Activated naive CD4-positive, alpha-beta T cell treated with anti-CD3 and anti-CD28 coated beads, Interleukin-2, amount 50 U/mL, for 72 hours (primary cell): ENCODE measurements at regions not wholly inside any gene's neighbourhood (a gene's known extent, or its start where the extent isn't known, plus 50 kb on each side); places are given as distances from the start of the nearest gene placed in this dataset.

Experiments used
- ATAC-seq, 2 donors: fragments of 150-1000 bp; cut with Tn5 transposase; 2 replicates each; pipeline ENCODE4 v1.10.0; 2021; ENCODE audit warnings: mild to moderate bottlenecking in 2 of 2, moderate library complexity in 2 of 2
- DNase-seq, 2 donors: peaks; one replicate each; pipeline ENCODE4 v3.0.0; 2021 to 2022; ENCODE audit warnings: low spot score in 2 of 2
- H3K27ac Mint-ChIP-seq, 2 donors: one replicate each; pipeline ENCODE4 v1.8.0; 2022; ENCODE audit warnings: mild to moderate bottlenecking in 2 of 2, mixed read lengths in 2 of 2
- H3K36me3 Mint-ChIP-seq, 2 donors: one replicate each; pipeline ENCODE4 v1.8.0; 2022; ENCODE audit warnings: mixed read lengths in 2 of 2
- H3K9me3 Mint-ChIP-seq, 2 donors: one replicate each; pipeline ENCODE4 v1.8.0; 2022; ENCODE audit warnings: mixed read lengths in 2 of 2

DNA sequence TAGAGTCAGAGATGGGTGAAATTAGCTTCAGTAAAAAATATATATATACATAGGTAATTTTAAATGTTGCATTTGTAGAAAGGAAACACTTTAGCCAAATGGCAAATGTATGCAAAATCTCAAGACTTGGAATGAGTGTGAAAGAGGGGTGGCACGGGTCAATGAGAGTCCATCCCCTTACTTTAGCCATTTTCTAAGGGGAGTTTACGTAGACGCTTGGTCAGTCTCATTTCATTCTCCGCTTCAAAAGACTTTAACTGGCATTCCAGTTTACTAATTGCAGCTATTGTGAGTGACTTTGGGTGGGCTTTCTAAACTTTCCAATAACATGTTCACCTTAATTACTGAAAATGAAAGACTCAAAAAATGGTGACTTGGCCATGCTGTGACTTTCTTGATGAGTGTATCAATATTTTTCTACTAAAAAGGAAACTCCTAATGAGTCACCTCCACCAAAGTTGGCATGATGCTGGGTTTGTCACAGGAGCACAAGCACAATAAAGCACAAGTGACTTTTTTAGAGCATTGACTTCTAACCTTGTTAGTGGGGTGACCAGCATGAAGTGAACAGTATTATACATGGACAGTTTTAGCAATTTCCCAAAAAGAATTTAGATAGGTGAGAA lies 356.0 kb upstream of the RASGEF1B start:
- Mint-ChIP-seq H3K36me3 (peaks cover 0 to 6% of the 10 kb centered on the region in 2 donors), H3K9me3 (peaks cover 0 to 5% of the 10 kb centered on the region in 2 donors), H3K27ac (no peak overlapping the region)
- peak; percentile 96 to 99 for ATAC-seq
- DNase-seq = peak in 1 of 2 donors; percentile 42

DNA sequence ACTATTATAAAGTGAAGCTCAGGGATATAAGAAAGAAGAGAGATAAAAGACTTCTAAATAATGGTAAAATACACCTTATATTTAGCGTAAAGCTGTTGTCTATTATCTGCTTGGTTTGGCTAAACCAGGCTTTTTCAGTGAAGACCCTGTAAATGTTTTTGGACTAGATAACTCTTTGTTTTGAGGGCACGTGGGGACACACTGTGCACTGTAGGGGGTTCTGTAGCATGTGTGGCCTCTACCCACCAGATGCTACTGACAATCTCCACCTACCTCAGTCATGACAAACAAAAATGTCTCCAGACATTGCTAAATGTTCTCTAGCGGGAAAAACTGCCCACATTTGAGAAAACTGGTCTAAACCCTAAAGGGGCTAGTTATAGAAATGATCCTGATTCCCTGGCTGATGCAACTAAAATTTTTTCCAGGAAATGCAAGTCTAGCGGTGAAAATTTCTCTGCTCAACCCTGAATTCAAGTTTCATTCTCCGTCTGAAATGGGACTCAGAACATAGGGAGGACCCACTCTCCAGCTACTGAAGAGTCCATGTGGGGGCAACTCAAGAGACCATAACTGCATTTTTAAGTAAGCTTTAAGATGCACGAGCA lies 355.2 kb upstream of the RASGEF1B start:
- no peak overlapping the region for H3K27ac Mint-ChIP-seq
- peaks cover 0 to 6% of the 10 kb centered on the region in 2 donors for H3K36me3 Mint-ChIP-seq
- peaks cover 0 to 5% of the 10 kb centered on the region in 2 donors for H3K9me3 Mint-ChIP-seq
- ATAC-seq (no peak), DNase-seq (no peak)

- H3K9me3 Mint-ChIP-seq = peaks cover 0 to 5% of the 10 kb centered on the region in 2 donors
- peaks cover 0 to 6% of the 10 kb centered on the region in 2 donors for H3K36me3 Mint-ChIP-seq
- no peak for ATAC-seq
- DNase-seq = no peak
- no peak overlapping the region for H3K27ac Mint-ChIP-seq
These were observed 354.6 kb upstream of the RASGEF1B start for GRCh38 chr4:81826335-81826734.

GRCh38 chr4:81818385-81818920 lies 346.7 kb upstream of the RASGEF1B start:
- Mint-ChIP-seq H3K27ac (no peak overlapping the region), H3K36me3 (peaks cover 0 to 5% of the 10 kb centered on the region in 2 donors), H3K9me3 (peaks cover 0 to 9% of the 10 kb centered on the region in 2 donors)
- ATAC-seq (no peak), DNase-seq (no peak)

DNA sequence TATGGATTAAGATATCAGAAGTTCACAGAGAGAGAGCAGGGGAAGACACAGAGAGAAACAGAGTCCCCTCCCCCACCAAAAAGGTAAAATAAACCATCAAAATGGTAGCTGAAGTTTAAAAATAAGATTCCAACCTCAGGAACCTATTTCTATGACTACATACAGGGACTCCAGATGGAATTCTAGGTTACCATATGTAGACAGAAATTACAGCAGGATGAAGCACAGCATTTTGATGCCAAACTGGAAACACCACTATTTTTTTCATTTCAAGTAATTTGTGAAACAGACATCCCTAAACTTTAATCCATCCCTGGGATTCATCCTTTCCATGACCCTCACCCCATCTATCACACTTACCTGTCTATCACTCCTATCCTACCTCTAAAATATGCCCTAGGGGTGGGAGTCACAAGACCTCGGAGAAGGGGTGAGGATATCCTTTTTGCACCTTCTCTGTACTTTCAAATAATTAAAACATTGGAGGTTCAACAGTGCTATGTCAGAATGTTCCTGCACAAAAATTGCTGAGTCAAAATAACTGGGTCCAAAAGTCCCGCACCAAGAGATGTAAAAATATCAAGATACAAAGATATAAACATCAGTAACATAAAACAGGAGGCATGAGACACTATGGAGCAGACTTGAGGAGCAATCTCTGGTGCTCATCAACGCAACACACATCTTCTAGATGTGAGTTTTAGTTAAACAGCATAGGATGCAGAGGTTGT lies 344.5 kb upstream of the RASGEF1B start:
- H3K9me3 Mint-ChIP-seq = peaks cover 0 to 9% of the 10 kb centered on the region in 2 donors
- peaks cover 0 to 4% of the 10 kb centered on the region in 2 donors for H3K36me3 Mint-ChIP-seq
- H3K27ac Mint-ChIP-seq = no peak overlapping the region
- DNase-seq (no peak), ATAC-seq (no peak)

GRCh38 chr4:81814987-81815541 lies 343.4 kb upstream of the RASGEF1B start:
- ATAC-seq (no peak), DNase-seq (no peak)
- peaks cover 0 to 6% of the 10 kb centered on the region in 2 donors for H3K9me3 Mint-ChIP-seq
- H3K36me3 Mint-ChIP-seq = no peaks in the 10 kb centered on the region
- H3K27ac Mint-ChIP-seq = no peak overlapping the region

- Mint-ChIP-seq H3K27ac (no peak overlapping the region), H3K36me3 (no peaks in the 10 kb centered on the region), H3K9me3 (no peaks in the 10 kb centered on the region)
- no peak for ATAC-seq
- no peak for DNase-seq
These were observed 340.0 kb upstream of the RASGEF1B start for GRCh38 chr4:81811562-81812293.

- Mint-ChIP-seq H3K36me3 (no peaks in the 10 kb centered on the region), H3K27ac (no peak overlapping the region), H3K9me3 (no peaks in the 10 kb centered on the region)
- ATAC-seq (no peak), DNase-seq (no peak)
These were observed 336.4 kb upstream of the RASGEF1B start for GRCh38 chr4:81808011-81808672.

- Mint-ChIP-seq H3K36me3 (no peaks in the 10 kb centered on the region), H3K27ac (no peak overlapping the region), H3K9me3 (no peaks in the 10 kb centered on the region)
- DNase-seq (no peak), ATAC-seq (no peak)
These were observed 335.7 kb upstream of the RASGEF1B start for GRCh38 chr4:81807386-81807785.

GRCh38 chr4:81806485-81806884 lies 334.8 kb upstream of the RASGEF1B start:
- ATAC-seq (no peak), DNase-seq (no peak)
- Mint-ChIP-seq H3K27ac (no peak overlapping the region), H3K9me3 (no peaks in the 10 kb centered on the region), H3K36me3 (no peaks in the 10 kb centered on the region)

DNA sequence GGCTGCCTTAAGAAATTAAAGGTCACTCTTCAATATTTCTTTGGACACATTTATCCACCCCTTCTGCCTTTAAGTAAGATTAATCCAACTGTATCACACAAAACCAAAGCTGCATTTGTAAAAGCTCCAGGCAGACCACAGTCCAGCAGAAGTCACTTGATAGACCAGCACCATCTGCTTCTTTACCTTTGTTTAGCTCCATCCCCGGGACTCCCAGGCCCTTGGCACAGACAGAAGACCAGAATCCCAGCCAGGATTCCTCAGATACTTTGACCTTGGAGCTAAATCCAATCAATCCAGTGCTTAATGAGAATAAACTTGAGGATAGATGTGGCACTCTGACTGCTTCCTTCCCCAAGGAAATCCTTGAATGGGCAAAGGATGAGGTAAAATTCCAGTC lies 333.1 kb upstream of the RASGEF1B start:
- no peak for DNase-seq
- Mint-ChIP-seq H3K27ac (no peak overlapping the region), H3K36me3 (no peaks in the 10 kb centered on the region), H3K9me3 (no peaks in the 10 kb centered on the region)
- ATAC-seq = no peak

GRCh38 chr4:81802285-81802846 lies 330.7 kb upstream of the RASGEF1B start:
- ATAC-seq (no peak), DNase-seq (no peak)
- peaks cover 4 to 5% of the 10 kb centered on the region in 2 donors for H3K9me3 Mint-ChIP-seq
- no peaks in the 10 kb centered on the region for H3K36me3 Mint-ChIP-seq
- H3K27ac Mint-ChIP-seq = no peak overlapping the region

DNA sequence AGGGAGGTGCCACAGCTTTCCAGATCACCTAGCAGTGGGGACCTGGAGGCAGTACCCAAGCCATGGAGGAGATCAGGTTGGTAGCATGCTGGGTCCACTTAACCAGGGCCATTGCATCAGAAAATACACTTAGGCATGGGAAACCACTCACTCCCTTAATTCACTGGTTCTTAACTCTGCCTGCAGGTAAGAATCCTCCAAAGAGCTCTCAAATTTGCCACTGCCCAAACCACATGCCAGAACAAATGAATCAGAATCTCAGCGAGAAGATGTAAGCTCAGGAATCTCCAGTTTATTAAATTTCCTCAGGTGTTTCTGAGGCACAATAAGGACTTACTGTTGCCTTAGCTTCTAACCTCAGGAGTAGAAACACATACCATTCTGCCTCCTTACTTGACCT lies 327.7 kb upstream of the RASGEF1B start:
- H3K36me3 Mint-ChIP-seq = no peaks in the 10 kb centered on the region
- H3K27ac Mint-ChIP-seq = peak overlapping the region in 1 of 2 donors; percentile 2
- H3K9me3 Mint-ChIP-seq = peaks cover 4 to 5% of the 10 kb centered on the region in 2 donors
- DNase-seq = no peak
- no peak for ATAC-seq

DNA sequence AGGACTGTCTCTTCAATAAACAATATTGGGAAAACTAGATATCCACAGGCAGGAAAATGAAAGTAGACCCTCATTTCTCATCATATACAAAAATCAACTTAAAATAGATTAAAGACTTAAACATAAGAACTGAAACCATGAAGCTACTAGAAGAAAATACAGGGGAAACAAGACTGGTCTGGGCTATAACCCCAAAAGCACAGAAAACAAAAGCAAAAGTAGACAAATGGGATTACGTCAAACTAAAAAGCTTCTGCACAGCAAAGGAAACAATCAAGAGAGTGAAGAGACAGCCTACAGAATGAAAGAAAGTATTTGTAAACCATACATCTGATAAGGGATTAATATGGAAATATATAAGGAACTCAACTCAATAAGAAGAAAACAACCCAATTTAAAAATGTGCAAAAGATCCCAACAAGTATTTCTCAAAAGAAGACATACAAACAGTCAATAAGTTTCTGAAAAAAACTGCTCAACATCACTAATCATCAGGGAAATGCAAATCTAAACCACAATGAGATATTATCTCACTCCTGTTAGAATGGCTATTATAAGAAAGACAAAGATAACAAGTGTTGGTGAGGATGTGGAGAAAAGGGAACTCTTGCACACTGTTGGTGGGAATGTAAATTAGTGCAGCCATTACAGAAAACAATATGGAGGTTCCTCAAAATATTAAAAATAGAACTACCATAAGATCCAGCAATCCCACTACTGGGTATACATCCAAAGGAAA lies 325.3 kb upstream of the RASGEF1B start:
- no peaks in the 10 kb centered on the region for H3K36me3 Mint-ChIP-seq

GRCh38 chr4:81792521-81792920 lies 320.8 kb upstream of the RASGEF1B start:
- Mint-ChIP-seq H3K36me3 (no peaks in the 10 kb centered on the region), H3K27ac (no peak overlapping the region), H3K9me3 (peaks cover 0 to under 1% of the 10 kb centered on the region in 2 donors)
- no peak for DNase-seq
- ATAC-seq = no peak

More for the DNA sequence above, 325.3 kb upstream of the RASGEF1B start:
- DNase-seq (no peak), ATAC-seq (no peak)
- Mint-ChIP-seq H3K27ac (no peak overlapping the region), H3K9me3 (peaks cover 4 to 5% of the 10 kb centered on the region in 2 donors)
